ENCODE measurements at regions not wholly inside any gene's neighbourhood (a gene's known extent, or its start where the extent isn't known, plus 50 kb on each side); places are given as distances from the start of the nearest gene placed in this dataset.
A peak's percentile ranks its signal among the peaks of the same experiment; 100 is the strongest.

DNA sequence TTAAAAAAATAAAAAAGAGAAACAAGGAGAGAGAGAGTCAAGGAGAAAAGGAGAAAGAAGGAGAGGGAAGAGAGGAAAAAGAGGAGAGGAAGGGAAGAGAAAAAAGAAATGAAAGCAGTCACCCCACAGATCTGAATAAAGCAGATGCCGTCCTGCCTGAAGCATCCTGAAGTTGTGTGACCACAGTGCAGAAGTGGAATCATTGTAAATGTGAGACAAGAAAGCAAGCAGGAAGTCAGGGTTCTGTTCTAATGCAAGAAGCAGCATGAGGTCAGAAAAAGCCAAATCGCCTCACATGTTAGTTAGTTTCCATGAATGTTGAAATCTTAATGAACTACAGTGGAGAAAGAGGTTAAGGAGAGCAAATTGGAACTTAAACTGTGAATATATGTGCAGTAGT is 692.5 kb downstream of the CENPC start:
- H3K9me3 ChIP-seq = peaks cover 0 to 3% (median 0%) of the 10 kb centered on the region in 4 donors
- H3K27me3 ChIP-seq = no peaks in the 10 kb centered on the region
- no peak for TF ChIP-seq POLR2AphosphoS5 (IDR thresholded peaks at IDR 0.05)
- H3K36me3 ChIP-seq = no peaks in the 10 kb centered on the region
- H3K4me3 ChIP-seq = no peak overlapping the region
- intact Hi-C loops (cut with DNase I; ENCODE audit: low total_unique reads) = no loop called here
- DNase-seq = peak in 1 of 2 donors; percentile 1
- WGBS, 5 donors = 54 to 69% (median 66%) methylated on average over 2 of the region's 2 CpGs
- H3K4me1 ChIP-seq = no peaks in the 10 kb centered on the region
- H3K27ac ChIP-seq = no peak overlapping the region

DNA sequence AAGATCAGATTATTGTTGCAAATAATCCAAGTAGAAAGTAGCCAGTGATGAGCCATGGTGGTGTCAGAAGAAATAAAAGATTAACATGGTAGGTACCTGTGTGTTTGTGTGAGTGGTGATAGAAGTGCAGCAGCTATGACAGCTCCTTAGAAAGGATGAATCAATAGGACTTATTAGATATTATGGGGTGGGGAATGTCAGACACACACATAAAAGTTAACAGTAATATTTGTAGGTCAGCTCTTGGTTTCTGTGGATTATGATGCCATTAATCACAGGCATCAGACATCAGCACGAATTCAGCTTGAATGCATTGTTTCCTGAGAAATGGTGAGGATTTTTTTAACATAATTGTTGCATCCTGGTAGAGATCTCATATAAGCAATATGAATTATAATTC is 695.7 kb downstream of the CENPC start:
- WGBS, 5 donors = 19 to 50% (median 30%) methylated on average over 1 of the region's 1 CpG
- TF ChIP-seq CTCF (IDR thresholded peaks at IDR 0.05) = no peak
- TF ChIP-seq POLR2AphosphoS5 (IDR thresholded peaks at IDR 0.05) = no peak
- TF ChIP-seq EP300 (IDR thresholded peaks at IDR 0.05) = no peak
- TF ChIP-seq POLR2A (IDR thresholded peaks at IDR 0.05) = no peak
- Histone ChIP-seq H3K27ac (no peak overlapping the region), H3K9me3 (no peaks in the 10 kb centered on the region), H3K27me3 (no peaks in the 10 kb centered on the region), H3K36me3 (no peaks in the 10 kb centered on the region), H3K4me1 (no peaks in the 10 kb centered on the region), H3K4me3 (no peak overlapping the region)
- intact Hi-C loops (cut with DNase I; ENCODE audit: low total_unique reads) = no loop called here
- no peak for DNase-seq

DNA sequence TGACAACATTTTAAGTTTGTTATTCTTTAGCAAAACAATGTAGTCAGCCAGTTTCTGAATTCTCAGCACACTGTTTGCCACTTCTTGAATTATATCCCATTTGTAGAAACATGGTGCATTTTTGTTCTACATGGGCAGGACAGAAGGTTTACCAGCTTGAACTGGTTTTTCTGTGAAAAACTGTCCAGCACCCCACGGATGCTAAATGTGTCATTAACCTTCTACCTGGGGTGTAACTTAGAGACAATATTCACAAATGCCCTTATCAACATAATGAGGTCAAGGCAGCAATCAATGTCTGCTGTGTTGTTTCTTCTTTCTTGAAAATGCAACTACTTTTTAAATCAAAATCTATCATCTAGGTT is 702.6 kb downstream of the CENPC start:
- H3K9me3 ChIP-seq = no peaks in the 10 kb centered on the region

DNA sequence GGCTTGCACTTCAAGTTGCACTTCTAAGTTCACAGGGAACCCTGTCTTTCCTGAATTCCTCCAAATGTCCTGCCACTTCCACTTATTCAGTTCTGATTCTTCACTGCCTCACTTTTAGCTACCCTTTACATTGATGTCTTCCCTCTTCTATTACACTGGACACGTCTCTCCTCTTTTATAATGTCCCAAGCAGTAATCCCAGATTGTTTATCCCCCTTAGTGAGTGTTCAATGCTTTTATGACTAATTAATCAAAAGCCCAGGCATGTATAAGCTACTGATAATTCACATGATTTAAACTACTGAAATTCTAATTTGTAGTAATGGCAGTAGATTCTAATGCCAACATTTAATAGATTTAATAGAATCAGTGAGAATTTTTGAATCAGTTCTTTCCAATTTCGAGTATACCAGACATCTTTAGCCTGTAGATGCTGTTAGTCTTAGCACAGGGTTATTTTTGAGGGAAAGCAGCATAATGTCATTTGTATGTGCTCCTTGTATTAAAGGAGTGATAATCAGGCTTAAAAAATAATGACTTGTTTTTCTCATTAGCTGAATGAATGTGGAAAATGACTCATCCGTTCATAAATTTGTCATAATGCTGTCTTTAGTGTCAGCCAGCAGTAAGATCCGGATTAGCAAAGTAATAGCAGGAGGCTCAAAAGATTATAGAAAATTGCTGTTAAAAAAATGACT is 703.1 kb downstream of the CENPC start:
- TF ChIP-seq CTCF (IDR thresholded peaks at IDR 0.05) (no peak), EP300 (IDR thresholded peaks at IDR 0.05) (no peak), POLR2A (IDR thresholded peaks at IDR 0.05) (no peak), POLR2AphosphoS5 (IDR thresholded peaks at IDR 0.05) (no peak)

More for the DNA sequence above, 702.6 kb downstream of the CENPC start:
- no peaks in the 10 kb centered on the region for H3K27me3 ChIP-seq
- H3K36me3 ChIP-seq = no peaks in the 10 kb centered on the region
- no peak for DNase-seq
- no peaks in the 10 kb centered on the region for H3K4me1 ChIP-seq
- no peak overlapping the region for H3K27ac ChIP-seq
- intact Hi-C loops (cut with DNase I; ENCODE audit: low total_unique reads) = no loop called here
- no peak for TF ChIP-seq POLR2A (IDR thresholded peaks at IDR 0.05)
- no peak for TF ChIP-seq POLR2AphosphoS5 (IDR thresholded peaks at IDR 0.05)
- no peak for TF ChIP-seq EP300 (IDR thresholded peaks at IDR 0.05)
- no peak for TF ChIP-seq CTCF (IDR thresholded peaks at IDR 0.05)
- H3K4me3 ChIP-seq = no peak overlapping the region
- WGBS, 5 donors = 47 to 75% (median 50%) methylated on average over 1 of the region's 1 CpG

DNA sequence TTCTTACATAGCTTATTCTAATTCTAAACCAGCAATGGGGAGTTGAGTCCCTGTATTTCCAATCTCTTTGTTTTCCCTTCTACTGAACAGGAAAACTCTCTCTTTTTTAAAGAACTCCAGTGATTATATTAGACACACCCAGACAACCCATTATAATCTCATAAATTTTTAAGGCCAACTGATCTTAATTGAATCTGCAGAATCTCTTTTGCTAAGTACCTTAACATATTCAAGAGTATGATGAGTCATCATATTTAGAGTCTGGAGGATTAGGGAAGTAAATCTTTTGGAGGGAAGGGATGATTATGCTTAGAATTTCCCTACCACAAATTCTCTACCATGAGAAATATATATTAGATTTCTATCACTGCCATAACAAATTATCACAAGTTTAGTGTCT is 705.1 kb downstream of the CENPC start:
- no peaks in the 10 kb centered on the region for H3K4me1 ChIP-seq
- TF ChIP-seq POLR2A (IDR thresholded peaks at IDR 0.05) (no peak), EP300 (IDR thresholded peaks at IDR 0.05) (no peak), POLR2AphosphoS5 (IDR thresholded peaks at IDR 0.05) (no peak), CTCF (IDR thresholded peaks at IDR 0.05) (no peak)
- no peak overlapping the region for H3K4me3 ChIP-seq
- H3K27me3 ChIP-seq = no peaks in the 10 kb centered on the region
- H3K27ac ChIP-seq = no peak overlapping the region
- DNase-seq = no peak
- H3K9me3 ChIP-seq = no peaks in the 10 kb centered on the region
- intact Hi-C loops (cut with DNase I; ENCODE audit: low total_unique reads) = no loop called here
- H3K36me3 ChIP-seq = no peaks in the 10 kb centered on the region

More for the DNA sequence above, 703.1 kb downstream of the CENPC start:
- Histone ChIP-seq H3K4me3 (no peak overlapping the region), H3K27ac (no peak overlapping the region), H3K36me3 (no peaks in the 10 kb centered on the region), H3K4me1 (no peaks in the 10 kb centered on the region), H3K27me3 (no peaks in the 10 kb centered on the region), H3K9me3 (no peaks in the 10 kb centered on the region)
- WGBS, 5 donors = 33 to 53% (median 50%) methylated on average over 4 of the region's 4 CpGs
- intact Hi-C loops (cut with DNase I; ENCODE audit: low total_unique reads) = no loop called here
- DNase-seq = no peak
